ENCODE measurements at regions not wholly inside any gene's neighbourhood (a gene's known extent, or its start where the extent isn't known, plus 50 kb on each side); places are given as distances from the start of the nearest gene placed in this dataset.
A peak's percentile ranks its signal among the peaks of the same experiment; 100 is the strongest.
"Not testable (repeated sequence)": the region's sequence is repeated elsewhere in the genome, so short reads cannot be mapped to it uniquely, and the experiment has no call there.

DNA sequence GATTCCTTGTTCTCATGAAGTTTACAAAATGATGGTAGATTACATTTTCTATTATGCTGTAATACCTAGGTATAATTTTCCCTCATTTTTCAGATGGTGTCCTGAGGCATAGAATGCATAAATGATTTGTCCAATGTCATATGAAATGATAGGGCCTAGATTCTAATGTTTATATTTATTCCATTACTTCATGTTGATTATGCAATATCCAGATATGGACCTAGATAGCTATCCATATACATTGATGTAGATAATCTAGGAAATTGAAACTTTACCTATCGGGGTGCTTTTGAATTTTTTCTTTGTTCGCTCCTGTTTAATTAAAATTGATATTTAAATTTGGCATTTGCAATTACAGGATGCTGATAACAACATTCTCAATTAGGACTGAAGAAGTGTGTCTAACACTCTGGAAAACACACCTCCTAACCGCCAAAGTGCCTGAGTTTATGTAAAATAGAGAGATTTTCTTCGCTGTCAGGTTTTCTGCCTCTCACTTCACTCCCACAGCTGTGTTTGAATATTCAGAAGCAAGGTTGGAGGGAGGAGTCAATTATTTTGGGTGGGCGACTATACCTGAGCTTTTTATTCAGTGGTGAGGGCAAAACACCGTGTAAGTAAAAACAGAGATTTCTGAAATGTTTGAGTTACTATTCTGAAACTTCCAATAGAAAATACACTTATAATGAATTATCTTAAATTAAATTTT, 164.4 kb upstream of the ATP2B1 start:
- CTCF ChIA-PET = interaction anchor here (0.9 to 1.9 kb wide), 3 partner anchors 11 to 163 kb away, joined by 3 to 6 read pairs (median 3); no protein-coding TSS in a partner anchor
- POLR2A ChIA-PET = no interaction called here
- TF ChIP-seq, protein P1, sequence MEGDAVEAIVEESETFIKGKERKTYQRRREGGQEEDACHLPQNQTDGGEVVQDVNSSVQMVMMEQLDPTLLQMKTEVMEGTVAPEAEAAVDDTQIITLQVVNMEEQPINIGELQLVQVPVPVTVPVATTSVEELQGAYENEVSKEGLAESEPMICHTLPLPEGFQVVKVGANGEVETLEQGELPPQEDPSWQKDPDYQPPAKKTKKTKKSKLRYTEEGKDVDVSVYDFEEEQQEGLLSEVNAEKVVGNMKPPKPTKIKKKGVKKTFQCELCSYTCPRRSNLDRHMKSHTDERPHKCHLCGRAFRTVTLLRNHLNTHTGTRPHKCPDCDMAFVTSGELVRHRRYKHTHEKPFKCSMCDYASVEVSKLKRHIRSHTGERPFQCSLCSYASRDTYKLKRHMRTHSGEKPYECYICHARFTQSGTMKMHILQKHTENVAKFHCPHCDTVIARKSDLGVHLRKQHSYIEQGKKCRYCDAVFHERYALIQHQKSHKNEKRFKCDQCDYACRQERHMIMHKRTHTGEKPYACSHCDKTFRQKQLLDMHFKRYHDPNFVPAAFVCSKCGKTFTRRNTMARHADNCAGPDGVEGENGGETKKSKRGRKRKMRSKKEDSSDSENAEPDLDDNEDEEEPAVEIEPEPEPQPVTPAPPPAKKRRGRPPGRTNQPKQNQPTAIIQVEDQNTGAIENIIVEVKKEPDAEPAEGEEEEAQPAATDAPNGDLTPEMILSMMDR (IDR thresholded peaks at IDR 0.05; ENCODE audit: control extremely low read depth, extremely low read depth, low read depth, missing control alignments) = no peak
- DNase-seq (ENCODE audit: extremely low spot score) = no peak

DNA sequence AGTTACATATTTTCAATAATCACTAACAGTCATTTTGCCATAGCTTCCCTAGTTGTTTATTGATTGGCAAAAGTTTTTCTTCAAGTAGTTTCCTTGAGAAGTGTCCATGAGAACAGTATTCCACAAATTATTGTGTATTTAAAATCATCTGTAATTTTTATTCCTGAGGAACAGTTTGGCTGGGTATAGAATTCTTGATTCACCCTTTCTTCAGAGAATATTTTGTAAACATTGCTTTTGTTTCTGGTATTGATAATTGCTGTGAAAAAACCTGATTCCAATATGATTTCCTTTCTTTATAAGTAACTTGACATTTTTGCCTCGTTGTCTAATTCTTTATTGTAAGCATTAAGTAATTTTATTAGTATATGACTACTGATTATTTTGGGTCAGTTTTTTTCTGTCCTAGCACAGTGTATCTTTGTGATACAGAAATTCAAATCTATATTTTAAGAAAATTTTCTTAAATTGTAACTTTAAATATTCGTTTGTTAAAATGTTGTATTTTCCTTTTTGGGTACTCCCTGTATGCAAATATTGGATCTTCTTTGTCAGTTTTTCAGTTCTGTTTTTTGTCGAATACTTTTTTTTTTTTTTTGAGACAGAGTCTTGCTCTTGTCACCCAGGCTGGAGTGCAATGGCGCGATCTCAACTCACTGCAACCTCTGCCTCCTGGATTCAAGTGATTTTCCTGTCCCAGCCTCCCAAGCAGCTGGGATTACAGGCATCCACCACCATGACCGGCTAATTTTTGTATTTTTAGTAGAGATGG, 162.0 kb upstream of the ATP2B1 start:
- CTCF ChIA-PET = interaction anchor here (1.6 kb wide), 1 partner anchor 106 kb away, joined by 3 read pairs; no protein-coding TSS in a partner anchor
- TF ChIP-seq, protein P1 (IDR thresholded peaks at IDR 0.05; ENCODE audit: control extremely low read depth, extremely low read depth, low read depth, missing control alignments) = no peak
- POLR2A ChIA-PET = no interaction called here
- no peak for DNase-seq (ENCODE audit: extremely low spot score)

DNA sequence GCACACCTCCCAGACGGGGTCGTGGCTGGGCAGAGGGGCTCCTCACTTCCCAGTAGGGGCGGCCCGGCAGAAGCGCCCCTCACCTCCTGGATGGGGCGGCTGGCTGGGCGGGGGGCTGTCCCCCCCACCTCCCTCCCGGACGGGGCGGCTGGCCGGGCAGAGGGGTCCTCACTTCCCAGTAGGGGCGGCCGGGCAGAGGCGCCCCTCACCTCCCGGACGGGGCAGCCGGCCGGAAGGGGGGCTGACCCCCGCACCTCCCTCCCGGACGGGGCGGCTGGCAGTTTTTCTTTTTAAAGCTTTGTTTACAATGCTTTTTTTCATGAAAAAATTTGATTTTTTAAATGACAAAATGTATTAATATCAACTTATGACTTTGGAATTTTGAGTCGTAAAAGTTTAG, 159.0 kb upstream of the ATP2B1 start:
- DNase-seq (ENCODE audit: extremely low spot score); POLR2A ChIA-PET: not testable (repeated sequence)
- CTCF ChIA-PET = interaction anchor here (1.9 kb wide), 1 partner anchor 13 kb away, joined by 4 read pairs; no protein-coding TSS in a partner anchor

DNA sequence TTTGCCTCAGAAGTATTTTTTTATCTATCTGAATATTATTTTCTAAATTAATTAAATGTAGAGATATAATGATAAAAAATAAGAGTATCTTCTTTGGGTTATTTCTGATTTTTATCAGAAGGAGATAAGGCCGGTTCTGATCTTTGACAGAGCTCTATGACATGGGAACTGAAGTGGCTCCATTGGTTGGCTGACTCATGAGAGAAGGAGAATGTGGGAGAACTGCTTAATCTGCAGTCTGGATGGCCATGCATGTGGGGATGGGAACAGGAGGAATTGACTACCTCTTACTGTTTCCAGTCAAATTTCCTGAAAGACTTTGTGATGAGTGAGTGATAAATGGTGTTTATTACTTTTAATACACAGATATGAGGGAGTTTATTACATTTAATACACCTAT, 155.8 kb upstream of the ATP2B1 start:
- ChIA-PET CTCF (interaction anchor here (0.9 to 1.4 kb wide), 3 partner anchors 8 to 86 kb away, joined by 3 to 6 read pairs (median 4); no protein-coding TSS in a partner anchor), POLR2A (interaction anchor here (0.6 to 1.2 kb wide), 2 partner anchors 18 to 157 kb away, joined by 4 read pairs; no protein-coding TSS in a partner anchor)
- DNase-seq (ENCODE audit: extremely low spot score) = no peak
- TF ChIP-seq, protein P1 (IDR thresholded peaks at IDR 0.05; ENCODE audit: control extremely low read depth, extremely low read depth, low read depth, missing control alignments) = no peak

DNA sequence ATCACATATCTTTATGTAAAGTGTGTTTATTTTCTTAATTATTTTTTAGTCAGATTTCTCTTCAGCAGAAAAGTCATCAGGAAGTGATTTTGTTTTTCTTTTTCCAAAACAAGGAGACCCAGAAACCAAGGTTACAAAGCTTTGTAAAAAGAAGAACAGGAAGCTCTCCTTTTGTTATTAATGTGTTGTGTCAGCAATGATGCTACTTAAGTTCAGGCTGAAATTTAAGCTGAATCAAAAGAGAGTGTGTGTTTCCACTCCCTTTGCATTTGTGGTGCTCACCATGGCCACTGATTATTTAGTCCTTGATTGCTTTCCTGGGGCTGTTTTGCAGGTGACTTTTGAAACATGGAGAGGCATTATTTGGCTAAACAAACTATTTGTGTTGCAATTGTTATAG, 155.3 kb upstream of the ATP2B1 start:
- ChIA-PET POLR2A (interaction anchor here (0.6 to 1.2 kb wide), 2 partner anchors 18 to 157 kb away, joined by 4 read pairs; no protein-coding TSS in a partner anchor), CTCF (interaction anchor here (0.9 to 1.4 kb wide), 5 partner anchors 8 to 86 kb away, joined by 3 to 6 read pairs (median 4); no protein-coding TSS in a partner anchor)
- DNase-seq (ENCODE audit: extremely low spot score) = no peak
- TF ChIP-seq, protein P1 (IDR thresholded peaks at IDR 0.05; ENCODE audit: control extremely low read depth, extremely low read depth, low read depth, missing control alignments) = no peak

DNA sequence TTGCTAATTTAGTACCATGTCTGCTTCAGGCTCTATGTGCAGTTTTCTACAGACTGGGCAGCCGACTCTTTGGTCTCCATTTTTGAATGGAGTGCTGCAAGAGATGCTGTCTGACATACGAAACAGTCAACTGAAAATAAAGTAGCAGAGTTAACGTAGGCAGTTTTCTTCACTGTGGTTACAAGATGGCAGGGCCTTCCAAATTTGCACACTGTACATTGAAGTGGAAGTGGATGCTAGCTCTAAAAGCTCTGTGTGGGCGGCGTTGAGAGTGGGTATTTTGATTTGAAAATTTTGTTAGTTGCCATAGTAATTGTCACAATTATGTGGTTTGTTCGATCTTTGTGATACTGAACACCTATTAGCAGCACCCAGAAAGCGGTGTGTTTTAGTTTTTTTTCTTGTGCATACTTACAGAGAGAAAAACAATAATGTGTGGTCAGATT, 154.9 kb upstream of the ATP2B1 start:
- ChIA-PET CTCF (interaction anchor here (1.1 to 1.4 kb wide), 4 partner anchors 9 to 61 kb away, joined by 3 to 6 read pairs (median 4); no protein-coding TSS in a partner anchor), POLR2A (interaction anchor here (1.2 kb wide), 1 partner anchor 18 kb away, joined by 4 read pairs; no protein-coding TSS in a partner anchor)
- TF ChIP-seq, protein P1 (IDR thresholded peaks at IDR 0.05; ENCODE audit: control extremely low read depth, extremely low read depth, low read depth, missing control alignments) = no peak
- DNase-seq (ENCODE audit: extremely low spot score) = peak; percentile 31

Data from GM10248 (cell line).